GM12874 (cell line): ENCODE measurements at regions not wholly inside any gene's neighbourhood (a gene's known extent, or its start where the extent isn't known, plus 50 kb on each side); places are given as distances from the start of the nearest gene placed in this dataset.

Experiments
- TF ChIP-seq, protein P1 (sequence below): IDR thresholded peaks from 2 replicates; pipeline ENCODE4 v1.5.1; 2011; ENCODE audit warnings: low read depth, mild to moderate bottlenecking, control low read depth, low read length, moderate library complexity; ENCODE audit not compliant: insufficient read depth

DNA sequence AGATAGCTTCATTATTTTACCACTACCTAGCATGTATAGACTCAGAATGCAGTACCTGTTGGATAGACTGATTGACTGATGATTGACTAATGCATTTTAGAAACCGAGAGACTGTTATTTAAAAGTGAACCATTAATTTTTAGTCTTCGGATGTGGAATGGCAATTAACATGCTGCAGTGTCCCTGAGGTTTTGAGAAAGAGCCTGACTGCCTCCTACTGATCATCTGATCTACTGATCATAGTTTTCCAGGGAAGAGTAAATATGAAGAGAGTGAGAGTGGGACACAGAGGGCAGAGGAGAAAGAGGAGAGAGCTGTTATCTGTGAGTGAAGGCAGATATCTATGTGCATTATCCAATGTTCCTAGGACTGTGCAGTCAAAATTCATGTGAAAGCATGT is 764.7 kb downstream of the TRIML1 start:
- TF ChIP-seq, protein P1, sequence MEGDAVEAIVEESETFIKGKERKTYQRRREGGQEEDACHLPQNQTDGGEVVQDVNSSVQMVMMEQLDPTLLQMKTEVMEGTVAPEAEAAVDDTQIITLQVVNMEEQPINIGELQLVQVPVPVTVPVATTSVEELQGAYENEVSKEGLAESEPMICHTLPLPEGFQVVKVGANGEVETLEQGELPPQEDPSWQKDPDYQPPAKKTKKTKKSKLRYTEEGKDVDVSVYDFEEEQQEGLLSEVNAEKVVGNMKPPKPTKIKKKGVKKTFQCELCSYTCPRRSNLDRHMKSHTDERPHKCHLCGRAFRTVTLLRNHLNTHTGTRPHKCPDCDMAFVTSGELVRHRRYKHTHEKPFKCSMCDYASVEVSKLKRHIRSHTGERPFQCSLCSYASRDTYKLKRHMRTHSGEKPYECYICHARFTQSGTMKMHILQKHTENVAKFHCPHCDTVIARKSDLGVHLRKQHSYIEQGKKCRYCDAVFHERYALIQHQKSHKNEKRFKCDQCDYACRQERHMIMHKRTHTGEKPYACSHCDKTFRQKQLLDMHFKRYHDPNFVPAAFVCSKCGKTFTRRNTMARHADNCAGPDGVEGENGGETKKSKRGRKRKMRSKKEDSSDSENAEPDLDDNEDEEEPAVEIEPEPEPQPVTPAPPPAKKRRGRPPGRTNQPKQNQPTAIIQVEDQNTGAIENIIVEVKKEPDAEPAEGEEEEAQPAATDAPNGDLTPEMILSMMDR: no peak

DNA sequence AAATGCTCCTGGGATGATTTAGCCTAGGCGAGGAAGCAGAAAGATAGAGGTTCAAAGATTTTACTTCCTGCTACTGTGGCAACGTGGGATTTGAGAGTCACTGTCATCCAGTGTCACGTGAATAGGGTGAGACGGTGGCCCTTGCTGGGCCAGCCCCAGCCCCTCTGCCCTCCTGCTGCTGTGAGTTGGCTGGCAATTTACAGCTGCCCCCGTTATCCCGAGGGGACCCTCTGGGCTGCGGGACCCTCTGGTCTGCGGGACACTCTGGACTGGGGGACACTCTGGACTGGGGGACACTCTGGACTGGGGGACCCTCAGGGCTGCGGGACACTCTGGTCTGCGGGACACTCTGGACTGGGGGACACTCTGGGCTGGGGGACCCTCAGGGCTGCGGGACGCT is 765.4 kb downstream of the TRIML1 start:
- TF ChIP-seq, protein P1: no peak

DNA sequence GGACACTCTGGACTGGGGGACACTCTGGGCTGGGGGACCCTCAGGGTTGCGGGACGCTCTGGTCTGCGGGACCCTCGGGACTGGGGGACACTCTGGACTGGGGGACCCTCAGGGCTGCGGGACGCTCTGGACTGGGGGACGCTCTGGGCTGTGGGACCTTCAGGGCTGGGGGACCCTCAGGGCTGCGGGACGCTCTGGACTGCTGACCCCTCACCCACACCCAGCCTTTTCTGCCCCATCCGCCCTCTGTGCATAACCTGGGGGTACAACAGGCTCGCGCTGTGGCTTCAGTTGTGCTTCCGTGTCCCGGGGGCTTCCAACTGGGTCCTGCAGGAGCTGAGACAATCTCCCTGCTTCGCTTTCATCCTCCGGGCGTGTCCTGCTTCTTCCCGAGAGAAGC is 766.0 kb downstream of the TRIML1 start:
- TF ChIP-seq, protein P1: no peak

DNA sequence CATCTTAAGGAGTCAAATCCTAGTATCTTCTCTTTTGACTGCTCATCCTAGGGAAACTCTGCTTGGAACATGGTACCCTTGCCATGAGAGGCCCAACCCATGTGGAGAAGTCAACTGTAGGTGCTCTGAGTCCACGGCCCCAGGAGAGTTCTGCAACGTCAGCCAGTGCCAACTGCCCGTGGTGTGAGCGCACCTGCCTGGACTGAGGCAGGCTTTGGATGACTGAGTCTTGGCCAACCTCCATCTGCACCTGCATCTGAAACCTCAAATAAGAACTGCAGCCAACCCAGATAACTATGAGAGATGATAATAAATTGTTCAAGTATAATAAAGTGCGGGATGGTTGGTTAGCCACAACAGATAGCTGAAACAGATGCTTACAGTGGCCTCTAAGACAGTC is 772.0 kb downstream of the TRIML1 start:
- TF ChIP-seq, protein P1: no peak

DNA sequence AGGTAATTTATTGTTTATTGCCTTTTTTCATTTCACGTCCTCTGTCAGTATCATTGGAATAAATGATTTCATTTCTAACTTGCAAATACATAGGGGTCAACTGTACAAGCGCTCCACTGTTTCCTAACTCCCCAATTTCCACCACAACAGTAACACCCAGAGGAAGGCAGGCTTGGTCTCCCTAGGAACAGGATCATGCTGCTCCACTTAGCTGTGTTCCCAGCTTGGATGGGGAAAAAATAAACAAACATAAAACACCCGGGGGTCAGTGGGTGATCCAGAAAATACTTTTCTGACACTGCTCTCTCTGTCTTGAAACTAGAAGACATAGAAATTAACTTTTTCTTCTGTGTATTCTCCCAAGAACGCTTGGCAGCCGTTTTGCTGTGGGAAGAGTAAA is 772.5 kb downstream of the TRIML1 start:
- TF ChIP-seq, protein P1: no peak

DNA sequence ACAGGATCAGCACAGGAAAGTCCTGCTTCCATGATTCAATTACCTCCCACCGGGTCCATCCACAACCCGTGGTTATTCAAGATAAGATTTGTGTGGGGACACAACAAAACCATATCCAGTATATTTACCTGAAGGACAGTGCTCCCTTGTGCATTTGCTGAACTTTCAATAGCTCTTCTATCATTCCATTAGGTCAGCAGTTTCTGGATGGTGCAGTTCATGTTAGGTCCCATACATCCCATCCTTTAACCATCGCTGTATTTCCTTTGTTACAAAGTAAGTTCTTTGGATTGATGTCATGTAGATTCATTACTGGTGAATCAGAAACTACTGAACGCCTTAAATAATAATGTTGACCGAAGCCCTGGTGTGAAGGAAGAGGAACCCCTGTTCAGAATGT is 775.9 kb downstream of the TRIML1 start:
- TF ChIP-seq, protein P1: no peak

DNA sequence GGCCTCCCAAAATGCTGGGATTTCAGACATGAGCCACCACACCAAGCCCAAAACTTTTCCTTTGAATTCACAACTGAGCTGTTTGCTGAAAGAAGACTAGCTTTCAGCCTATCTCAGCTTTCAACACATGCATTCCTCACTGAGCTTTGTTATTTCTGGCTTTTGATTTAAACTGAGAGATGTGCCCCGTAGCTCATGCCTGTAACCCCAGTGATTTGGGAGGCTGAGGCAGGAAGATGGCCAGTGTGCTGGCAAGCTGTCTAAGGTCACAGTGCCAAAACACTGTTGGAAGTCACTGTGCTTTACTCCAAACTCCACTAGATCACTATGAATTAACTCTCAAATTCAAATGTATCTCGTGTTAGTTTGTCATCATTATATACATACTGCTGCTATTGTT is 779.5 kb downstream of the TRIML1 start:
- TF ChIP-seq, protein P1: no peak

DNA sequence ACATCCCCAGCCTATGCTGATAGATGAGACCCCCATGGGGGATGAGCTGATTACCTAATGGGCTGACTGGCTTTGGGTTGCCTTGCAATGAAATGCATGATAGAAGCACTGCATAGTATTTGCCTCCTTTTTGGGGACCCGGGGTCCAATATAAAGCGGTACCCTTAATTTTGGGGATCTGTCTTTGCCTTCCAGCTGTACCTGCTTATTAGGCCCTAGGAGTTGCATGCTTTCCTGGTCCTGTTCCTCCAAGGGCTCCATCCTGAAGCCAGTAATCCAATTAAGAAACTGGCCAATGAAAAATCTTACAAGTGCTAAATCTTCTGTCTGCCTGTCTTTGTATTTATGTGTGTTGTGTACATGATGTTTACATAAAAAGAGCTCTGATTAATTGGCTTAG is 791.6 kb downstream of the TRIML1 start:
- TF ChIP-seq, protein P1: no peak
